ENCODE measurements at regions not wholly inside any gene's neighbourhood (a gene's known extent, or its start where the extent isn't known, plus 50 kb on each side); places are given as distances from the start of the nearest gene placed in this dataset.
"Not testable (repeated sequence)": the region's sequence is repeated elsewhere in the genome, so short reads cannot be mapped to it uniquely, and the experiment has no call there.

DNA sequence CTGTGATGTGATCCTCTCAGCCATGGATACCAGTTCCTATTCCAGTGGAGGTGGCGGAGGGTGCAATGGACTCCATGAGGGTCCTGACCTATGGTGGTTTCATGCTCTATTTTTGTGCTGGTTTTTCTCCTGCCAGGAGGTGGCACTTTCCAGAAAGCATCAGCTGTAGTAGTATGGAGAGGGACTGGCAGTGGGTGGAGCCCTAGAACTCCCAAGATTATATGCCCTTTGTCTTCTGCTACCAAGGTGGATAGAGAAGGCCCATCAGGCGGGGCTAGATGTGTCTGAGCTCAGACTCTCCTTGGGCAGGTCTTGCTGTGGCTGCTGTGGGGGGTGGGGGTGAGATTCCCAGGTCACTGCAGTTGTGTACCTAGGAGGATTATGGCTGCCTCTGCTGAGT, 104.5 kb upstream of the S1PR3 start:
- not testable (repeated sequence) for H3K4me1 ChIP-seq (ENCODE audit: control insufficient read depth in 5 of 5, insufficient read depth in 5 of 5, low read length in 5 of 5); H3K9ac ChIP-seq (ENCODE audit: low read length in 5 of 5); H3K9me3 ChIP-seq (ENCODE audit: control insufficient read depth in 5 of 5, low read length in 5 of 5); H3K4me3 ChIP-seq (ENCODE audit: low read depth in 1 of 5, low read length in 5 of 5); H3K27me3 ChIP-seq (ENCODE audit: control insufficient read depth in 5 of 5, insufficient read depth in 4 of 5, low read length in 5 of 5); H3K27ac ChIP-seq (ENCODE audit: low read depth, low read length); H3K36me3 ChIP-seq (ENCODE audit: control insufficient read depth in 5 of 5, insufficient read depth in 5 of 5, low read length in 5 of 5)

DNA sequence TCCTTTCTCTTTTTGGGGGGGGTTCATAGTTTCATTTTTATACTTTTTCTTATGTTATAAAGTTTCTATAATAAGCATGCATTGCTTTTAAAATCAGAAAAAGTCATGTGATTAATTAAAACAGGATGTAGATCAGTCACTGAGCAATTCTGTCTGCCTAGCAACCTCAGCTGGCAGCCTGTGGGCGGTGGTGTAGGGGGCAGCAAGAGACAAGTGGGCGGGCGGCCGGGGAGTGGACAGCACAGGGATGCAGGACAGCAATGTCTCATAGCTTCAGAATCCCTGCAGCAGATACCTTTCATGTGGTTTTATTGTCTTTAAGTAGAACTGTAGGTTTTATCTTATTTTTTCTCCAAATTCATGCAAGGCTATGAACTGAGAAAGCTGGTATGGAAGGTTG, 101.9 kb upstream of the S1PR3 start:
- H3K9me3 ChIP-seq (ENCODE audit: control insufficient read depth in 5 of 5, low read length in 5 of 5): peaks cover 0 to 3% (median 0%) of the 10 kb centered on the region in 5 donors
- H3K36me3 ChIP-seq (ENCODE audit: control insufficient read depth in 5 of 5, insufficient read depth in 5 of 5, low read length in 5 of 5): no peaks in the 10 kb centered on the region
- H3K4me1 ChIP-seq (ENCODE audit: control insufficient read depth in 5 of 5, insufficient read depth in 5 of 5, low read length in 5 of 5): no peaks in the 10 kb centered on the region
- no peak overlapping the region for H3K27ac ChIP-seq (ENCODE audit: low read depth, low read length)
- no peak overlapping the region for H3K4me3 ChIP-seq (ENCODE audit: low read depth in 1 of 5, low read length in 5 of 5)
- H3K27me3 ChIP-seq (ENCODE audit: control insufficient read depth in 5 of 5, insufficient read depth in 4 of 5, low read length in 5 of 5): no peaks in the 10 kb centered on the region
- no peak overlapping the region for H3K9ac ChIP-seq (ENCODE audit: low read length in 5 of 5)

DNA sequence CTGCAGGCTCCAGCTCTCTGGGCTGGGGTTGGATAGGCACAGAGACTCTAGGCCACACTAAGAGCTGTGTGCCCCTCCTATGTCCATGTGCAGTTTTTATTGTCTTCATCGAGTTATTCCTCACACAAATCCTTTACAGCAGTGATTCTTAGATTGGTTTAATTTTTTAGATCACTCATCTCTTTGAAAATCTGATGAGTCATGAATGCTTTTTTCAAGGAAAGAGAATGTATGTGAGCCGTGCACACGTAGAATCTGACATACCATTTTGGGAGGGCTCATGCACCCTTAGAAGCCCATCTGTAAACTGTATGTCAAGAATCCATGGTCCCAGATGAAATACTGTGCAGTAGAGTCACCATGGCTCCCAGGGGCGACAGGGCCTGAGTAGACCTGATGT, 100.7 kb upstream of the S1PR3 start:
- H3K4me3 ChIP-seq (ENCODE audit: low read depth in 1 of 5, low read length in 5 of 5): no peak overlapping the region
- H3K4me1 ChIP-seq (ENCODE audit: control insufficient read depth in 5 of 5, insufficient read depth in 5 of 5, low read length in 5 of 5): no peaks in the 10 kb centered on the region
- H3K27ac ChIP-seq (ENCODE audit: low read depth, low read length): no peak overlapping the region
- H3K9me3 ChIP-seq (ENCODE audit: control insufficient read depth in 5 of 5, low read length in 5 of 5): peaks cover 0 to 3% (median 0%) of the 10 kb centered on the region in 5 donors
- no peaks in the 10 kb centered on the region for H3K36me3 ChIP-seq (ENCODE audit: control insufficient read depth in 5 of 5, insufficient read depth in 5 of 5, low read length in 5 of 5)
- H3K9ac ChIP-seq (ENCODE audit: low read length in 5 of 5): no peak overlapping the region
- H3K27me3 ChIP-seq (ENCODE audit: control insufficient read depth in 5 of 5, insufficient read depth in 4 of 5, low read length in 5 of 5): no peaks in the 10 kb centered on the region

DNA sequence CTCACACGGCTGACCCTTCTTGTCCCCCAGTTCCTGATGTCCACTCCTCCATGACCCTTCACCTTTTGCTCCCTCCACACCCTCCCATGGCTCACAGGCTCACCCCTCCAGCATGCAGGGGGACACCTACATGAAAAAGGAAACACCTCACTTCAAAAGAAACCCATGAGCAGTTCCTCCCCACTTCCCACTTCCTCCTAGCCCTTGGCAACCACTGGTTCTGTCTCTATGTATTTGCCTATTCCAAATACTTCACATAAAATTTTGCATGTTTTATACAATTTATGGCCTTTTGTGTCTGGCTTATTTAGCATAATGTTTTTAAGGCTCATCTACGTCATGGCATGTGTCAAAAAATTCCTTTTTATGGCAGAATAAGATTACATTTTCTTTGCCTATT, 100.2 kb upstream of the S1PR3 start:
- Histone ChIP-seq H3K27me3 (ENCODE audit: control insufficient read depth in 5 of 5, insufficient read depth in 4 of 5, low read length in 5 of 5) (no peaks in the 10 kb centered on the region), H3K36me3 (ENCODE audit: control insufficient read depth in 5 of 5, insufficient read depth in 5 of 5, low read length in 5 of 5) (no peaks in the 10 kb centered on the region), H3K9me3 (ENCODE audit: control insufficient read depth in 5 of 5, low read length in 5 of 5) (peaks cover 0 to 3% (median 0%) of the 10 kb centered on the region in 5 donors), H3K9ac (ENCODE audit: low read length in 5 of 5) (no peak overlapping the region), H3K27ac (ENCODE audit: low read depth, low read length) (no peak overlapping the region), H3K4me3 (ENCODE audit: low read depth in 1 of 5, low read length in 5 of 5) (no peak overlapping the region), H3K4me1 (ENCODE audit: control insufficient read depth in 5 of 5, insufficient read depth in 5 of 5, low read length in 5 of 5) (no peaks in the 10 kb centered on the region)

- H3K9me3 ChIP-seq (ENCODE audit: control insufficient read depth in 5 of 5, low read length in 5 of 5): no peaks in the 10 kb centered on the region
- no peaks in the 10 kb centered on the region for H3K4me1 ChIP-seq (ENCODE audit: control insufficient read depth in 5 of 5, insufficient read depth in 5 of 5, low read length in 5 of 5)
- H3K9ac ChIP-seq (ENCODE audit: low read length in 5 of 5): no peak overlapping the region
- no peaks in the 10 kb centered on the region for H3K36me3 ChIP-seq (ENCODE audit: control insufficient read depth in 5 of 5, insufficient read depth in 5 of 5, low read length in 5 of 5)
- H3K27me3 ChIP-seq (ENCODE audit: control insufficient read depth in 5 of 5, insufficient read depth in 4 of 5, low read length in 5 of 5): no peaks in the 10 kb centered on the region
- no peak overlapping the region for H3K27ac ChIP-seq (ENCODE audit: low read depth, low read length)
- H3K4me3 ChIP-seq (ENCODE audit: low read depth in 1 of 5, low read length in 5 of 5): no peak overlapping the region
These were observed 98.5 kb upstream of the S1PR3 start for GRCh38 chr9:88892724-88893123.

- Histone ChIP-seq H3K36me3 (ENCODE audit: control insufficient read depth in 5 of 5, insufficient read depth in 5 of 5, low read length in 5 of 5) (no peaks in the 10 kb centered on the region), H3K4me3 (ENCODE audit: low read depth in 1 of 5, low read length in 5 of 5) (no peak overlapping the region)
These were observed 94.2 kb upstream of the S1PR3 start for GRCh38 chr9:88897081-88897480.

GRCh38 chr9:88898039-88898720, 93.1 kb upstream of the S1PR3 start:
- Histone ChIP-seq H3K36me3 (ENCODE audit: control insufficient read depth in 5 of 5, insufficient read depth in 5 of 5, low read length in 5 of 5) (no peaks in the 10 kb centered on the region), H3K27me3 (ENCODE audit: control insufficient read depth in 5 of 5, insufficient read depth in 4 of 5, low read length in 5 of 5) (no peaks in the 10 kb centered on the region), H3K9ac (ENCODE audit: low read length in 5 of 5) (no peak overlapping the region), H3K9me3 (ENCODE audit: control insufficient read depth in 5 of 5, low read length in 5 of 5) (no peaks in the 10 kb centered on the region), H3K27ac (ENCODE audit: low read depth, low read length) (no peak overlapping the region), H3K4me1 (ENCODE audit: control insufficient read depth in 5 of 5, insufficient read depth in 5 of 5, low read length in 5 of 5) (no peaks in the 10 kb centered on the region), H3K4me3 (ENCODE audit: low read depth in 1 of 5, low read length in 5 of 5) (no peak overlapping the region)

More at GRCh38 chr9:88897081-88897480, 94.2 kb upstream of the S1PR3 start:
- no peak overlapping the region for H3K27ac ChIP-seq (ENCODE audit: low read depth, low read length)
- H3K9me3 ChIP-seq (ENCODE audit: control insufficient read depth in 5 of 5, low read length in 5 of 5): no peaks in the 10 kb centered on the region
- no peak overlapping the region for H3K9ac ChIP-seq (ENCODE audit: low read length in 5 of 5)
- no peaks in the 10 kb centered on the region for H3K4me1 ChIP-seq (ENCODE audit: control insufficient read depth in 5 of 5, insufficient read depth in 5 of 5, low read length in 5 of 5)
- no peaks in the 10 kb centered on the region for H3K27me3 ChIP-seq (ENCODE audit: control insufficient read depth in 5 of 5, insufficient read depth in 4 of 5, low read length in 5 of 5)

- Histone ChIP-seq H3K27me3 (ENCODE audit: control insufficient read depth in 5 of 5, insufficient read depth in 4 of 5, low read length in 5 of 5) (no peaks in the 10 kb centered on the region), H3K4me1 (ENCODE audit: control insufficient read depth in 5 of 5, insufficient read depth in 5 of 5, low read length in 5 of 5) (no peaks in the 10 kb centered on the region), H3K9me3 (ENCODE audit: control insufficient read depth in 5 of 5, low read length in 5 of 5) (no peaks in the 10 kb centered on the region), H3K4me3 (ENCODE audit: low read depth in 1 of 5, low read length in 5 of 5) (no peak overlapping the region), H3K36me3 (ENCODE audit: control insufficient read depth in 5 of 5, insufficient read depth in 5 of 5, low read length in 5 of 5) (no peaks in the 10 kb centered on the region), H3K9ac (ENCODE audit: low read length in 5 of 5) (no peak overlapping the region), H3K27ac (ENCODE audit: low read depth, low read length) (no peak overlapping the region)
These were observed 85.8 kb upstream of the S1PR3 start for GRCh38 chr9:88905506-88905905.

DNA sequence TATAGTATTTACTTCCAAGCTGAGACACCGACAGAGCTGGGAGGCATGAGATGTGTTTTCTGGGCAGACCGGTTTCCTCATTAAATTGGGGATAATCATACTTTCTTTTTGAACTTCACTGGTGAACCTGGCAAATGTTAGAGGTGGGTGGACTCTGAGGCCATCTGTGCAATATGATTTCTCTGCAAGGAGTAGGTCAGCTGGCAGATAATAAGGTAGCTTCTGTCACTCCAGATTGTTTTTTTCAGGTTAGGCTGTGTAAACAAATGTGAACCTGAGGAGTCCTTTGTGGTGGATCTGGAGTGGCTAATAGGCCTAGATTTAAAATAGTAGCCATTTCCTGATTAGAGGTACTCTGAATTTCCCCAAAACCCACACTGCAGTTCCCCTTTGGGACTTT, 75.4 kb upstream of the S1PR3 start:
- H3K4me1 ChIP-seq (ENCODE audit: control insufficient read depth in 5 of 5, insufficient read depth in 5 of 5, low read length in 5 of 5): no peaks in the 10 kb centered on the region
- H3K27ac ChIP-seq (ENCODE audit: low read depth, low read length): no peak overlapping the region
- peaks cover 0 to 11% (median 0%) of the 10 kb centered on the region in 5 donors for H3K9me3 ChIP-seq (ENCODE audit: control insufficient read depth in 5 of 5, low read length in 5 of 5)
- H3K36me3 ChIP-seq (ENCODE audit: control insufficient read depth in 5 of 5, insufficient read depth in 5 of 5, low read length in 5 of 5): no peaks in the 10 kb centered on the region
- no peak overlapping the region for H3K9ac ChIP-seq (ENCODE audit: low read length in 5 of 5)
- H3K27me3 ChIP-seq (ENCODE audit: control insufficient read depth in 5 of 5, insufficient read depth in 4 of 5, low read length in 5 of 5): no peaks in the 10 kb centered on the region
- H3K4me3 ChIP-seq (ENCODE audit: low read depth in 1 of 5, low read length in 5 of 5): no peak overlapping the region

DNA sequence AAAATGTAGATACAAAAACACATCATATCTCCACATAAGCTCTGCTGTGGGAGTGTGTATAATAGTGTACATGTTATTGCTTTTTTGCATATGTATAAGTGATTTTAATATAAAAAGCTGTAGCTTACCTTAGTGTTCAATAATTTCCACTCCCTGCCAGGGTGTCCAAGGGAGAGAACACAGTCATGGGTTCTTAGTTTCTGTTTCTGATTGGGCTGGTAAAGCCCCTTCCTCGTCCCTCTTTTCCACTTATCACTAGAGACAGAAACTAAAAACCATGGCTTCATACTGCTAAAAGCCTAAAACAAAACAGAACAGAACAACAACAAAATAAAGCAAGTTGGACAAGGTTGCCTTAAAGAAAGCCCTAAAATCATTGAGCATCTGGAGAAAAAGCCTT, 74.4 kb upstream of the S1PR3 start:
- Histone ChIP-seq H3K4me1 (ENCODE audit: control insufficient read depth in 5 of 5, insufficient read depth in 5 of 5, low read length in 5 of 5) (no peaks in the 10 kb centered on the region), H3K27ac (ENCODE audit: low read depth, low read length) (no peak overlapping the region), H3K4me3 (ENCODE audit: low read depth in 1 of 5, low read length in 5 of 5) (no peak overlapping the region), H3K36me3 (ENCODE audit: control insufficient read depth in 5 of 5, insufficient read depth in 5 of 5, low read length in 5 of 5) (no peaks in the 10 kb centered on the region), H3K9me3 (ENCODE audit: control insufficient read depth in 5 of 5, low read length in 5 of 5) (peaks cover 0 to 11% (median 0%) of the 10 kb centered on the region in 5 donors), H3K27me3 (ENCODE audit: control insufficient read depth in 5 of 5, insufficient read depth in 4 of 5, low read length in 5 of 5) (no peaks in the 10 kb centered on the region), H3K9ac (ENCODE audit: low read length in 5 of 5) (no peak overlapping the region)

Measured in subcutaneous abdominal adipose tissue (tissue), 5 donors.